Prostate gland (tissue), 2 donors: ENCODE measurements at regions not wholly inside any gene's neighbourhood (a gene's known extent, or its start where the extent isn't known, plus 50 kb on each side); places are given as distances from the start of the nearest gene placed in this dataset.

Source experiments
- CTCF ChIP-seq, 4 experiments: fragments of 200-600 bp in 2 of 4; fragments of 450-650 bp in 2 of 4; sonication (generic) in 2 of 4; IDR thresholded peaks; 1 replicate in 3 of 4; 2 replicates in 1 of 4; pipeline ENCODE4 v1.5.1; 2016 to 2019; ENCODE audit warnings: antibody characterized with exemption in 4 of 4, mild to moderate bottlenecking in 2 of 4, moderate library complexity in 2 of 4
- POLR2A ChIP-seq: fragments of 450-650 bp; IDR thresholded peaks from one replicate; pipeline ENCODE4 v1.6.1; 2016; ENCODE audit warnings: antibody characterized with exemption, mild to moderate bottlenecking
- POLR2AphosphoS5 ChIP-seq: sonication (generic); formaldehyde crosslinking; IDR thresholded peaks from one replicate; pipeline ENCODE4 v1.6.1; 2017; ENCODE audit warnings: antibody characterized with exemption

GRCh38 chr6:112951829-112952228 lies 604.7 kb downstream of the RFPL4B start:
- TF ChIP-seq POLR2AphosphoS5 (no peak), POLR2A (no peak), CTCF (IDR thresholded peaks at IDR 0.05) (no peak)
